ENCODE measurements at regions not wholly inside any gene's neighbourhood (a gene's known extent, or its start where the extent isn't known, plus 50 kb on each side); places are given as distances from the start of the nearest gene placed in this dataset.

DNA sequence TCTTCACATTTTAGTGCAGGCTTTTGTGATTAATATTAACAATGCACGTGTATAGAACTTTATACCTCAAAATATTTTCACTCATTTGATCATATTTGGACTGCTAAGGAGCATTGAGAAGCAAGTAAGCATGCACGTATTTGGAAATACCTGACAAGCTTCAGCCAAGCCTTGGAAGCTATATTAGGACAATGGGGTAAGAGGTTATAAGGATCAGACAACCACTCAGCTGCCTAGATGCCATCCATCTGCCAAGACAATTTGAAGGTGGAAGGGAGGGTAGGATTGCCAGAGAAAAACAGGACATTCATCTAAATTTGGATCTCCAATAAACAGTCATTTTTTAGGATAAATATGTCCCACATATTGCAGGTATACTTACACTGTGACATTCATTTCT, 394.9 kb upstream of the CFAP20DC start:
- no peak for DNase-seq (ENCODE audit: low spot score)

DNA sequence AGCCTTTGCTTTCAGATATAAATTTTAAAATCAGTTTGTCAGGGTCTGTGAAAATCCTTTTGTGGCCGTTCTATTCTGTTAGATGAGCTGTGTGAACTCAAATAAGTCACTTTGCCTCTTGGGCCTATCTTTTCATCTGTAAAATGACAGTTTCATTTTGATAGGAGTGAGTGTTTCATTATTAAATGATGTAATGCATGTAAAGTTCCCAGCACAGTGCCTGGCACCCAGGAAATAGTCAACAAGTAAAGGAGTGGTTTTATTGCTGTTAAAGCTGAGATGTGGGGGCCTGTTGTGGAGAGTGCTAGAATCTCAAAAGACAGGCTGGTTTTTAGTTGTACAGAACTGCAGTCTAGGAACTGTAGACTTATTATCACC, 394.5 kb upstream of the CFAP20DC start:
- DNase-seq (ENCODE audit: low spot score): no peak

- DNase-seq (ENCODE audit: low spot score): no peak
Measured at GRCh38 chr3:59443618-59444293, 393.9 kb upstream of the CFAP20DC start.

- DNase-seq (ENCODE audit: low spot score): no peak
Measured at GRCh38 chr3:59442046-59442445, 392.2 kb upstream of the CFAP20DC start.

DNA sequence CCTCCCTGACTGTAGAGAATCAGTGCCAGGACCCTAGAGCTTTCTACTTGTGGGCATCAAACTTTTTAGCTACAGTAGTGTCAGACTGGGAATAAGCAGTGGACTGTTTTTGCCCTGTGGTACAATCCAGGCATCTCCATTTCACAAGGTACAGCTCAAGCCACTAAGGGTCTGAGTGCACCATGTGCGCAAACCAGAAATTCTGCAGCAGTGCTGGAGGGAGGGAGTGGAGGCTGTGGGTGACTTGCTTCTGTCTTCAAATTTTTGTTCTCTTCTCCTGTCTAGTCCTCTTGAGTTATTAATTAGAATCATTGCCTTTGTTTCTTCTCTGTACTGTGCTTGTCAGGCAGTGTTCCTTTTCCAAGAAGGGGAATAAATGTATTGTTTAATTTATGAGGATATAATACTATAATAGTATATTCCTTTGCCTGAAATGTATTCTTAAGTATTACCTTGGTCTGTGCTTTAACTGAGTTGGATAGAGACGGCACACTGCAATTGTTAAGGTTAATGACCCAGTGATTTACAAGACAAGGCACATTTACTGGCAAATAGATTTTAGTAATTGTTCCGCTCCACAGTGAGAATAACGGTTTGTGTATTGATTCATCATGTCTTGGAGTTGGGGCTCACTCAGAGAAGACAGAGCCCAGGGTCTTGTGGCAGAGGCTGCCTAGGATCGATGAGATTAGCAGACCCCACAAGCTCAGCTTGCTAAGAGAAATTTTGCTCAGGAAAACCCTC, 390.6 kb upstream of the CFAP20DC start:
- DNase-seq (ENCODE audit: low spot score): no peak

DNA sequence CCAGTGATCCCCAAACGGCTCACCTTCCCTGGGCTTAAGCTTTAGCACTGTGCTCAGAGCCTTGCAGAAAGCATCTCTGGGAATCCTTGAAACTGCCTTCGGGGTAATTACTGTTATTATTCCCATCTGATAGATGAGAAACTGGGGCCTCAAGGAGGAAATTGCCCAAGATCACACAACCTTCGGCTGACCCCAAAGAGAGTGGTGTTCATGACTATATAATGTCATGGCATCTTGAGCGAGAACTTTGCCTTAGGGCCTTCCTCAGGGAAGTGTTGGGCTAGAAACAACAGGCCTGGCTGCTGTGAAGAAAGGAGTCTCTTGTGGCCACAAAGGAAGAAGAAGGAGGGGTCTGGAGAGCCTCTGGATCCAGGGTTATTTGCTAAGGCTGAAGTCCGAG, 388.7 kb upstream of the CFAP20DC start:
- DNase-seq (ENCODE audit: low spot score): no peak

GRCh38 chr3:59436164-59436958, 386.5 kb upstream of the CFAP20DC start:
- DNase-seq (ENCODE audit: low spot score): no peak

GRCh38 chr3:59433546-59433945, 383.7 kb upstream of the CFAP20DC start:
- no peak for DNase-seq (ENCODE audit: low spot score)

DNA sequence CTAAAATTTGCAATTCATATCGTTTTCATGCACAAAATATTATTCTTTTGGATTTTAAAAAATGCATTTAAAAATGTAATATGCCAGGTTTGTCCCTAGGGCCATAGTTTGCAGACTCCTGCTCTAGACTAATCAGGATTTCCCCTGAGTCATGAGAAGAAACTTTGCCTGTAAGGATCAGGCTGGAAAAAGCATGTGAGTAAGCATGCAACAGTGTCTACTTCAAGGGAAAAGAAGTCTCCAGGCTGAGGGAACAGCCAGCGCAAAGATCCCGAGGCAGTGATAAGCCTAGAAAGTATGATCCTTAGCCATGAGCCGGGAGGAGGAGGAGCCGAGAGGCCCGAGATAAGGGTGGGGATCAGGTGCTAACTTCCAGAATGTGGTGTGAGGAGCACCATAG, 382.8 kb upstream of the CFAP20DC start:
- DNase-seq (ENCODE audit: low spot score): no peak

DNA sequence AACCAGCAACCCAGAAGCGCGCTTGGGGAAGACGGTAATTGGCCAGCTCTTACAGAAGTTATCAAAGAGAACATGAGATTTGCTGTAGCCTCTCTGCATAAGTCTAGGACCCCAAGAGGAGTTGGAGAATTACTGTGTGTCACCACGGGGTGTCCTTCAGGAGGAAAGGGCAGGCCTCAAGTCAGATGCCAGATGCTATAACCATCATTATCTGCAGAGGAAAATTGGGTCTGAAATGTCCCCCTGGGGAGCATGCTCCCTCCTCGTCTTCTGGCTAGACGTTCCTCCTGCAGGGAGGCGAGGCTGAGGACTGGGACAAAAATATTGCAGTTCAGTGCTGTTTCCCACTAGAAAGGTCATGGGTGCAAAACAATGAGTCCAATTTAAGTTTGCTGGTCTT, 380.5 kb upstream of the CFAP20DC start:
- no peak for DNase-seq (ENCODE audit: low spot score)

DNA sequence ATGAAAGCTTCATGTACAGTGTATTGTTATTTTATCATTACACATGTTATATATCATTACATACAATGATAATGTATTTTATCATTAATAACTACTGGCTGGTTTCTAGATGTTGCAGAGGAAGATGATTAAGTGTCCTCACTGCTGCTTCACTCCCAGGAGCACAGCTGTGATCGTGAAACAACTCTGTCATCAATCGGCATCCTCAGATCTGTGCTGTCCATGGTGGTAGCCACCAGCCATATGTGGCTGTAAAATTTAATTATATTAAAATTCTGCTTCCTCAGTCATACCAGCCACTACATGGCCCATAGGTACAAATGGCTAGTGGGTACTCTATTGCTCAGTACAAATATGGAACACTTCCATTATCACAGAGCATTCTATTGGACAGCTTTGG, 379.4 kb upstream of the CFAP20DC start:
- DNase-seq (ENCODE audit: low spot score): no peak

DNA sequence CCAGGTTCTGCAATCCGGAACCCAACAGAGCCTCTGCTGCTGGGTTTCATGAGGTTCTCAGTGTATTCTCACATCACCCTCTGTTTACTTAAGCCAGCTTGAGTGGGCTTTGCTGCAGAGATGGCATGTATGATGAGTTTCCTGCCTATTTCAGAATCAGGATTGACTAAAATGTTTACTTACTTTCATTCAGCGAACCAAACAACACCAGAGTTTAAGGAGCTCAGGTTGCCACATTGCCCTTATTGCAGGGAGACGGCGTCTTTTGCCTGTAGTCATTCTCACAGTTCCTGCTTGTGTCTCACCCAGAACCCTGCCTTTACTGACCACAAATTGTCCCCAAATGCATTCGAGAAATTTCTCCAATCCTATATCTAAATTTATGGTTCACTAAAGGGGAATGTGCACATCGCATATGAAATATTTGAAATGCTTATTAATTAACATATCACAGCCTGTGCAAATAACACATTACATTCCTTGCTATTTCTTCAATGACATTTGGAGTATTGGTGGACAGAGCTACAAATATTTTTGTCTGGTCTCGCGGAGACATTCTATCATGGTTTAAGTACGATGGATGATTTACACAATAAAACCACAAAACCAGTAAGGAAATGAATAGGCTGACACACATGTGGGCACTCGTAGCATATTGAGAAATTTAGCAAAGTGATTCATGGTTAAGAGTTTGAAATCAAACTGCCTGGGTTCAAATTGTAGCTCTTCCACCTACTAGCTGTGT, 377.2 kb upstream of the CFAP20DC start:
- DNase-seq (ENCODE audit: low spot score): no peak

GRCh38 chr3:59425942-59426341, 376.1 kb upstream of the CFAP20DC start:
- DNase-seq (ENCODE audit: low spot score): no peak

- DNase-seq (ENCODE audit: low spot score): no peak
Measured at GRCh38 chr3:59425371-59425770, 375.5 kb upstream of the CFAP20DC start.

GRCh38 chr3:59424268-59425010, 374.6 kb upstream of the CFAP20DC start:
- no peak for DNase-seq (ENCODE audit: low spot score)

DNA sequence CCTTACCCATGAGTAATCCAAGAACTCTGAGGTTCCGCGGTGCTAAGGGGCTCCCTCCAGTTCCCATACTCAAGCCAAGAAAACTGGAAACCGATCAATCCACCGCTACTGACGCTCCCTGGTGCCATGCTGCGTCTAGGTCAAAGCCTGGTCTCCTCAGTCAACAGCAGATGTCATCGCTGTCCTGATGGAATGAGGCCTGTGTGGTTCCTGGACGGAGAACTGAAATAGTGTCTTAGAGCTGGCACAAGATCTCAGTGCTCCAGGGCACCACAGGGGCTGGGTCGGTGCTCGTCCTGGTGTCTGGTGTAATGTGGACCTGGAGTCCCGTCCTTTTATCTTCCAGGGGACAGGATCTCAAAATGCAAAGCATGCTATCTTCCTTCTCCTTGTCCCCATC, 373.9 kb upstream of the CFAP20DC start:
- DNase-seq (ENCODE audit: low spot score): no peak

DNA sequence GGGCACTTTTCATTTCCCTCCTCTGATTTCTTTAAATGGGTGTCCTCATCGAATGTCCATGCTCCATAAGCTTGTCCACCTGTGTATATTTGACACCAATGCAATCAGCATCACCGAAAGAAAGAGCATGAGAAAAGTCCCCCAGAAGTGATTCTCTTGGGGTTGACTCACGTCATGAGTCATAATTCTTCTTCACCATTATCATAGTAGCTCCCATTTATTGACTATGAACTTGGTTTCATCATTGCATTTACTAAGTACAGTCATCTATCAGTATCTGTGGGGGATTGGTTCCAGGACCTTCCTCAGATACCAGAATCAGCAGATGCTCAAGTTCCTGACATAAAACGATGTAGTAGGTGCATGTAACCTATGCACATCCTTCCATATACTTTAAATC, 372.5 kb upstream of the CFAP20DC start:
- no peak for DNase-seq (ENCODE audit: low spot score)

- no peak for DNase-seq (ENCODE audit: low spot score)
Measured at GRCh38 chr3:59418836-59419235, 369.0 kb upstream of the CFAP20DC start.

- no peak for DNase-seq (ENCODE audit: low spot score)
Measured at GRCh38 chr3:59412516-59412915, 362.7 kb upstream of the CFAP20DC start.

- no peak for DNase-seq (ENCODE audit: low spot score)
Measured at GRCh38 chr3:59411694-59412093, 361.9 kb upstream of the CFAP20DC start.

DNA sequence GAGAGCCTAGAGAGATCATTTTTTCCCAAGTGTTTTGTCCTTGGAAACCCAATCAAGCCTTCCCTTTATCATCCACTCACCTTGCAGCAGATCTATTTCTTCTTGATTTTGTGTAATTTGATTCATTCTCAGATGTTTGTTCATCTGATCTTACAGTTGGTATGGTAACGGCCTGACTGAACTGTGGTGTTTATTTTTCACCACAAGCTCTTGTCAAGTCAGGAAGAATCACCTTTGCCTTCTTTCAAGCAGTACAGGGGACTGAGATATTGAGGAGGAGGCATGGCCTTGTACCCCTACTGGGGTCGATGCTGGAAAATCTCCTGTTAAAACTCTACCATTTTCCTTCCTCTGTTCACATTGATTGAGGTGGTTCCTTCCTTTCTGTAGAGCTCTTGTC, 361.4 kb upstream of the CFAP20DC start:
- no peak for DNase-seq (ENCODE audit: low spot score)

All from ecto neural progenitor cell (in vitro differentiated cells).